ENCODE measurements at regions not wholly inside any gene's neighbourhood (a gene's known extent, or its start where the extent isn't known, plus 50 kb on each side); places are given as distances from the start of the nearest gene placed in this dataset.

DNA sequence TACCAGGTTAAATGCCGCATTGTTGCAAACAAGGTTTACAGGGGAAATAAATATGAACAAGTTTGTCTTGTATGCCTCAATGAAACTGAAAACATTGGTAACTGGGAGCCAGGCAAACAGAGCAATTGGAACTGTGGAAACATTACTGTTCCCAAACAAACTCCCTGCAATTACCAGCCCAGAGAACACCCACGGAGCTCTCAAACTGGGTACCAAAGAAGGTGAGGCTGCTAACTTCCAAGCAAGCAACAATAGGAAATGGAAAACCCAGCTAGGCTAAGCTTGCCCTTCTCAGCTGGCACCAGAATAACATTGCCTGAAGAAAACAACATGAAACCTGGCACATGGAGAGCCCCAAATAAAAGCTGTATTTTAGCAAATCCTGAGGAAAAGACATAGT, 218.9 kb upstream of the THRB start:
- Histone ChIP-seq H3K9ac (ENCODE audit: control insufficient read depth, extremely low read depth, insufficient read depth, low read length) (no peak overlapping the region), H3K9me3 (ENCODE audit: control insufficient read depth, low read depth, low read length) (no peaks in the 10 kb centered on the region), H3K36me3 (ENCODE audit: control insufficient read depth in 2 of 2, extremely low read depth in 1 of 2, insufficient read depth in 2 of 2, low read length in 2 of 2) (no peaks in the 10 kb centered on the region), H3K4me3 (ENCODE audit: control insufficient read depth in 2 of 3, extremely low read depth in 1 of 3, insufficient read depth in 2 of 3, low read depth in 1 of 3, low read length in 3 of 3) (no peak overlapping the region), H3K27me3 (ENCODE audit: control insufficient read depth, extremely low read depth, insufficient read depth, low read length) (no peaks in the 10 kb centered on the region), H3K79me2 (ENCODE audit: control insufficient read depth, insufficient read depth, low read length) (no peaks in the 10 kb centered on the region), H3K4me1 (ENCODE audit: control insufficient read depth, extremely low read depth, insufficient read depth, low read length) (no peaks in the 10 kb centered on the region), H3K27ac (ENCODE audit: control insufficient read depth, insufficient read depth, low read length) (no peak overlapping the region), H3K4me2 (ENCODE audit: control insufficient read depth, extremely low read depth, insufficient read depth, low read depth, low read length) (no peak overlapping the region), H4K20me1 (ENCODE audit: control insufficient read depth, extremely low read depth, insufficient read depth, low read length) (no peaks in the 10 kb centered on the region), H2AFZ (ENCODE audit: control insufficient read depth, low read length) (no peak overlapping the region), H3K9me1 (ENCODE audit: control insufficient read depth, extremely low read depth, insufficient read depth, low read length) (no peaks in the 10 kb centered on the region)
- no peak for DNase-seq (ENCODE audit: low read depth, low spot score)
- FAIRE-seq = no peak
- dilution Hi-C loops (cut with MboI; ENCODE audit: extremely low pct_ligation_motif_present, low sequenced_read_pairs) = no loop called here
- no peak for TF ChIP-seq EZH2 (IDR thresholded peaks at IDR 0.05; ENCODE audit: low read length)
- TF ChIP-seq, protein P1, sequence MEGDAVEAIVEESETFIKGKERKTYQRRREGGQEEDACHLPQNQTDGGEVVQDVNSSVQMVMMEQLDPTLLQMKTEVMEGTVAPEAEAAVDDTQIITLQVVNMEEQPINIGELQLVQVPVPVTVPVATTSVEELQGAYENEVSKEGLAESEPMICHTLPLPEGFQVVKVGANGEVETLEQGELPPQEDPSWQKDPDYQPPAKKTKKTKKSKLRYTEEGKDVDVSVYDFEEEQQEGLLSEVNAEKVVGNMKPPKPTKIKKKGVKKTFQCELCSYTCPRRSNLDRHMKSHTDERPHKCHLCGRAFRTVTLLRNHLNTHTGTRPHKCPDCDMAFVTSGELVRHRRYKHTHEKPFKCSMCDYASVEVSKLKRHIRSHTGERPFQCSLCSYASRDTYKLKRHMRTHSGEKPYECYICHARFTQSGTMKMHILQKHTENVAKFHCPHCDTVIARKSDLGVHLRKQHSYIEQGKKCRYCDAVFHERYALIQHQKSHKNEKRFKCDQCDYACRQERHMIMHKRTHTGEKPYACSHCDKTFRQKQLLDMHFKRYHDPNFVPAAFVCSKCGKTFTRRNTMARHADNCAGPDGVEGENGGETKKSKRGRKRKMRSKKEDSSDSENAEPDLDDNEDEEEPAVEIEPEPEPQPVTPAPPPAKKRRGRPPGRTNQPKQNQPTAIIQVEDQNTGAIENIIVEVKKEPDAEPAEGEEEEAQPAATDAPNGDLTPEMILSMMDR (optimal IDR thresholded peaks at IDR 0.05 in 1 of 3, IDR thresholded peaks at IDR 0.05 in 1 of 3, conservative IDR thresholded peaks at IDR 0.05 in 1 of 3; ENCODE audit: extremely low read depth in 1 of 3, insufficient read depth in 2 of 3, low read length in 3 of 3) = no peak

DNA sequence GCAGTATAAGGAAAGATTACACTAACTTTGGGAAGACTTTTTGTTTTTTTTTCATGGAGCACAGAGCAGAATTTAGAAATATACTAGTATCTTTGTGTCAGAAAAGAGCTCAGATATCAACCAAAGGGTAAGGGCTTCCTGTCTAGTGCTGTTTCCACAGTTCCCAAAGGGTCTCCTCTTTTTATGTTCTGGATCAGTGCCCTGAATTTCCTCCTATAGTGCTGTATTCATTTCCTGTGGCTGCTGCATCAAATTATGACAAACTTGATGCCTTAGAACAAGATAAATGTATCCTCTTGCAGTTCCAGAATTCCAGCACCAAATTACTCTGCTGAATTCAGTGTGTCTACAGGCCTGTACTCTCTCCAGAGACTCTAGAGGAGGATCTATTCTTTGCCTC, 219.8 kb upstream of the THRB start:
- Histone ChIP-seq H2AFZ (ENCODE audit: control insufficient read depth, low read length) (no peak overlapping the region), H3K4me3 (ENCODE audit: control insufficient read depth in 2 of 3, extremely low read depth in 1 of 3, insufficient read depth in 2 of 3, low read depth in 1 of 3, low read length in 3 of 3) (no peak overlapping the region), H3K36me3 (ENCODE audit: control insufficient read depth in 2 of 2, extremely low read depth in 1 of 2, insufficient read depth in 2 of 2, low read length in 2 of 2) (no peaks in the 10 kb centered on the region), H3K4me1 (ENCODE audit: control insufficient read depth, extremely low read depth, insufficient read depth, low read length) (no peaks in the 10 kb centered on the region), H3K79me2 (ENCODE audit: control insufficient read depth, insufficient read depth, low read length) (no peaks in the 10 kb centered on the region), H3K9ac (ENCODE audit: control insufficient read depth, extremely low read depth, insufficient read depth, low read length) (no peak overlapping the region), H3K9me3 (ENCODE audit: control insufficient read depth, low read depth, low read length) (no peaks in the 10 kb centered on the region), H3K4me2 (ENCODE audit: control insufficient read depth, extremely low read depth, insufficient read depth, low read depth, low read length) (no peak overlapping the region), H3K9me1 (ENCODE audit: control insufficient read depth, extremely low read depth, insufficient read depth, low read length) (no peaks in the 10 kb centered on the region), H3K27ac (ENCODE audit: control insufficient read depth, insufficient read depth, low read length) (no peak overlapping the region), H3K27me3 (ENCODE audit: control insufficient read depth, extremely low read depth, insufficient read depth, low read length) (no peaks in the 10 kb centered on the region), H4K20me1 (ENCODE audit: control insufficient read depth, extremely low read depth, insufficient read depth, low read length) (no peaks in the 10 kb centered on the region)
- dilution Hi-C loops (cut with MboI; ENCODE audit: extremely low pct_ligation_motif_present, low sequenced_read_pairs) = no loop called here
- TF ChIP-seq EZH2 (IDR thresholded peaks at IDR 0.05; ENCODE audit: low read length) = no peak
- TF ChIP-seq, protein P1 (optimal IDR thresholded peaks at IDR 0.05 in 1 of 3, IDR thresholded peaks at IDR 0.05 in 1 of 3, conservative IDR thresholded peaks at IDR 0.05 in 1 of 3; ENCODE audit: extremely low read depth in 1 of 3, insufficient read depth in 2 of 3, low read length in 3 of 3) = no peak
- FAIRE-seq = no peak
- DNase-seq (ENCODE audit: low read depth, low spot score) = no peak
